Skeletal muscle satellite cell (primary cell): ENCODE measurements at regions not wholly inside any gene's neighbourhood (a gene's known extent, or its start where the extent isn't known, plus 50 kb on each side); places are given as distances from the start of the nearest gene placed in this dataset.

ENCODE experiments used
- H3K27me3 ChIP-seq: 2 replicates; pipeline ENCODE4 v1.7.0; 2013; ENCODE audit warnings: low read length; ENCODE audit not compliant: control insufficient read depth, insufficient read depth
- H3K36me3 ChIP-seq: 2 replicates; pipeline ENCODE4 v1.7.0; 2013; ENCODE audit warnings: mild to moderate bottlenecking, control low read depth, low read length; ENCODE audit not compliant: insufficient read depth
- H3K4me1 ChIP-seq: 2 replicates; pipeline ENCODE4 v1.7.0; 2013; ENCODE audit warnings: low read length; ENCODE audit not compliant: control insufficient read depth, insufficient read depth
- H3K4me2 ChIP-seq: 2 replicates; pipeline ENCODE4 v1.7.0; 2013; ENCODE audit warnings: mild to moderate bottlenecking, low read length
- H3K4me3 ChIP-seq: 2 replicates; pipeline ENCODE4 v1.7.0; 2013; ENCODE audit warnings: low read length
- H3K9ac ChIP-seq: 2 replicates; pipeline ENCODE4 v1.7.0; 2013; ENCODE audit warnings: mild to moderate bottlenecking, low read depth, low read length, moderate library complexity
- H3K9me3 ChIP-seq: replicated peaks from 2 replicates; pipeline ENCODE4 v1.7.0; 2013; ENCODE audit warnings: mild to moderate bottlenecking, control low read depth, low read length

GRCh38 chr5:60161340-60161934, 267.9 kb upstream of the PDE4D start:
- no peak overlapping the region for H3K4me2 ChIP-seq
- peaks cover 7% of the 10 kb centered on the region for H3K4me1 ChIP-seq
- H3K9me3 ChIP-seq: no peaks in the 10 kb centered on the region
- no peak overlapping the region for H3K9ac ChIP-seq
- no peak overlapping the region for H3K4me3 ChIP-seq
- H3K36me3 ChIP-seq: no peaks in the 10 kb centered on the region
- no peaks in the 10 kb centered on the region for H3K27me3 ChIP-seq

GRCh38 chr5:60149081-60149480, 255.6 kb upstream of the PDE4D start:
- peaks cover 7% of the 10 kb centered on the region for H3K4me1 ChIP-seq
- no peak overlapping the region for H3K4me2 ChIP-seq
- no peaks in the 10 kb centered on the region for H3K36me3 ChIP-seq
- no peaks in the 10 kb centered on the region for H3K27me3 ChIP-seq
- H3K9me3 ChIP-seq: no peaks in the 10 kb centered on the region
- no peak overlapping the region for H3K4me3 ChIP-seq
- H3K9ac ChIP-seq: no peak overlapping the region

- Histone ChIP-seq H3K36me3 (no peaks in the 10 kb centered on the region), H3K27me3 (no peaks in the 10 kb centered on the region), H3K9me3 (no peaks in the 10 kb centered on the region), H3K9ac (no peak overlapping the region), H3K4me2 (no peak overlapping the region), H3K4me1 (peaks cover 7% of the 10 kb centered on the region), H3K4me3 (no peak overlapping the region)
These were observed 254.8 kb upstream of the PDE4D start for GRCh38 chr5:60148366-60148765.

GRCh38 chr5:60147791-60148190, 254.3 kb upstream of the PDE4D start:
- Histone ChIP-seq H3K27me3 (no peaks in the 10 kb centered on the region), H3K9ac (no peak overlapping the region), H3K9me3 (no peaks in the 10 kb centered on the region), H3K36me3 (no peaks in the 10 kb centered on the region), H3K4me1 (peaks cover 7% of the 10 kb centered on the region), H3K4me2 (no peak overlapping the region), H3K4me3 (no peak overlapping the region)

GRCh38 chr5:60143942-60144549, 250.5 kb upstream of the PDE4D start:
- Histone ChIP-seq H3K9me3 (no peaks in the 10 kb centered on the region), H3K4me2 (no peak overlapping the region), H3K9ac (no peak overlapping the region), H3K27me3 (no peaks in the 10 kb centered on the region), H3K36me3 (no peaks in the 10 kb centered on the region), H3K4me1 (peaks cover 7% of the 10 kb centered on the region), H3K4me3 (no peak overlapping the region)

- H3K9ac ChIP-seq: no peak overlapping the region
- no peaks in the 10 kb centered on the region for H3K27me3 ChIP-seq
- no peaks in the 10 kb centered on the region for H3K4me1 ChIP-seq
- no peaks in the 10 kb centered on the region for H3K9me3 ChIP-seq
- H3K4me3 ChIP-seq: no peak overlapping the region
- H3K36me3 ChIP-seq: no peaks in the 10 kb centered on the region
- no peak overlapping the region for H3K4me2 ChIP-seq
These were observed 247.6 kb upstream of the PDE4D start for GRCh38 chr5:60141119-60141518.

- H3K9ac ChIP-seq: no peak overlapping the region
- H3K4me1 ChIP-seq: no peaks in the 10 kb centered on the region
- no peaks in the 10 kb centered on the region for H3K36me3 ChIP-seq
- no peak overlapping the region for H3K4me2 ChIP-seq
- no peak overlapping the region for H3K4me3 ChIP-seq
- no peaks in the 10 kb centered on the region for H3K9me3 ChIP-seq
- H3K27me3 ChIP-seq: no peaks in the 10 kb centered on the region
These were observed 243.3 kb upstream of the PDE4D start for GRCh38 chr5:60136841-60137240.

GRCh38 chr5:60131504-60131903, 238.0 kb upstream of the PDE4D start:
- no peaks in the 10 kb centered on the region for H3K9me3 ChIP-seq
- H3K4me2 ChIP-seq: no peak overlapping the region
- no peaks in the 10 kb centered on the region for H3K4me1 ChIP-seq

GRCh38 chr5:60125636-60126035, 232.1 kb upstream of the PDE4D start:
- no peak overlapping the region for H3K9ac ChIP-seq
- H3K4me3 ChIP-seq: no peak overlapping the region
- no peak overlapping the region for H3K4me2 ChIP-seq
- H3K36me3 ChIP-seq: no peaks in the 10 kb centered on the region
- H3K4me1 ChIP-seq: no peaks in the 10 kb centered on the region
- no peaks in the 10 kb centered on the region for H3K9me3 ChIP-seq
- no peaks in the 10 kb centered on the region for H3K27me3 ChIP-seq

More at GRCh38 chr5:60131504-60131903, 238.0 kb upstream of the PDE4D start:
- H3K9ac ChIP-seq: no peak overlapping the region
- H3K27me3 ChIP-seq: no peaks in the 10 kb centered on the region
- no peak overlapping the region for H3K4me3 ChIP-seq
- H3K36me3 ChIP-seq: no peaks in the 10 kb centered on the region

- Histone ChIP-seq H3K36me3 (no peaks in the 10 kb centered on the region), H3K27me3 (no peaks in the 10 kb centered on the region)
These were observed 209.6 kb upstream of the PDE4D start for GRCh38 chr5:60102961-60103693.

GRCh38 chr5:60101573-60101972, 208.0 kb upstream of the PDE4D start:
- Histone ChIP-seq H3K36me3 (no peaks in the 10 kb centered on the region), H3K9ac (no peak overlapping the region), H3K9me3 (no peaks in the 10 kb centered on the region), H3K4me2 (no peak overlapping the region), H3K4me3 (no peak overlapping the region), H3K27me3 (no peaks in the 10 kb centered on the region), H3K4me1 (peaks cover 15% of the 10 kb centered on the region)

More at GRCh38 chr5:60102961-60103693, 209.6 kb upstream of the PDE4D start:
- peaks cover 15% of the 10 kb centered on the region for H3K4me1 ChIP-seq
- no peak overlapping the region for H3K9ac ChIP-seq
- no peak overlapping the region for H3K4me2 ChIP-seq
- H3K9me3 ChIP-seq: no peaks in the 10 kb centered on the region
- no peak overlapping the region for H3K4me3 ChIP-seq
